Endothelial cell (in vitro differentiated cells): ENCODE measurements at regions not wholly inside any gene's neighbourhood (a gene's known extent, or its start where the extent isn't known, plus 50 kb on each side); places are given as distances from the start of the nearest gene placed in this dataset.

Source experiments
- DNase-seq: peaks from one replicate; pipeline ENCODE4 v3.0.0; 2021; ENCODE audit warnings: low spot score
- H3K27ac Mint-ChIP-seq: one replicate; pipeline ENCODE4 v1.8.0; 2021; ENCODE audit warnings: mixed read lengths, inconsistent platforms; ENCODE audit not compliant: unreplicated experiment
- H3K27me3 Mint-ChIP-seq: one replicate; pipeline ENCODE4 v1.8.0; 2021; ENCODE audit warnings: mild to moderate bottlenecking, moderate library complexity, mixed read lengths, inconsistent platforms; ENCODE audit not compliant: unreplicated experiment
- H3K36me3 Mint-ChIP-seq: one replicate; pipeline ENCODE4 v1.8.0; 2021; ENCODE audit warnings: mild to moderate bottlenecking, low read depth, mixed read lengths, inconsistent platforms; ENCODE audit not compliant: unreplicated experiment
- H3K4me1 Mint-ChIP-seq: one replicate; pipeline ENCODE4 v1.8.0; 2021; ENCODE audit warnings: mild to moderate bottlenecking, mixed read lengths, inconsistent platforms; ENCODE audit not compliant: unreplicated experiment
- H3K4me3 Mint-ChIP-seq: one replicate; pipeline ENCODE4 v1.8.0; 2021; ENCODE audit warnings: mild to moderate bottlenecking, mixed read lengths, inconsistent platforms; ENCODE audit not compliant: unreplicated experiment
- H3K9me3 Mint-ChIP-seq: one replicate; pipeline ENCODE4 v1.8.0; 2021; ENCODE audit warnings: mixed read lengths, inconsistent platforms; ENCODE audit not compliant: unreplicated experiment
- TF ChIP-seq, protein P1 (sequence below): fragments of 200-600 bp; sonication (generic); IDR thresholded peaks from one replicate; pipeline ENCODE4 v1.5.0; 2021; ENCODE audit warnings: antibody characterized with exemption; ENCODE audit not compliant: unreplicated experiment

DNA sequence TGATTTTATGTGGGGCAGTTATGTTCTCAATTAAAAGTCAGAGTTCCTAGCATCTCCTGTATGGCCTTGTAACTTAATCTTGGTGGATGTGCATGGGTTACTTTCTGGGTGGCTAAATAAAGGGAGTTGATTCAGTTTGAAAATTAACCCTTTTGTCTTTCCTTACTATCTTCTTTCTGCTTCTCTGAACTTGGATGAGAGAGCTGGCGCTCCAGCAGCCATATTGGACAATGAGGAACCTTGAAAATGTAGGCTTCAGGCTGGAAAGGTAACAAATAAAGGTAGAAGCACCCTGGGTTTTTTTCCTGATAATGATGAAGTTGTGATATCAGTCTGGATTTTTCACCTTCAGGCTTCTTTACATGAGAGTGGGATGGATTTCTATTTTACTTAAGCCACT, 714.1 kb upstream of the TMEM132C start:
- TF ChIP-seq, protein P1, sequence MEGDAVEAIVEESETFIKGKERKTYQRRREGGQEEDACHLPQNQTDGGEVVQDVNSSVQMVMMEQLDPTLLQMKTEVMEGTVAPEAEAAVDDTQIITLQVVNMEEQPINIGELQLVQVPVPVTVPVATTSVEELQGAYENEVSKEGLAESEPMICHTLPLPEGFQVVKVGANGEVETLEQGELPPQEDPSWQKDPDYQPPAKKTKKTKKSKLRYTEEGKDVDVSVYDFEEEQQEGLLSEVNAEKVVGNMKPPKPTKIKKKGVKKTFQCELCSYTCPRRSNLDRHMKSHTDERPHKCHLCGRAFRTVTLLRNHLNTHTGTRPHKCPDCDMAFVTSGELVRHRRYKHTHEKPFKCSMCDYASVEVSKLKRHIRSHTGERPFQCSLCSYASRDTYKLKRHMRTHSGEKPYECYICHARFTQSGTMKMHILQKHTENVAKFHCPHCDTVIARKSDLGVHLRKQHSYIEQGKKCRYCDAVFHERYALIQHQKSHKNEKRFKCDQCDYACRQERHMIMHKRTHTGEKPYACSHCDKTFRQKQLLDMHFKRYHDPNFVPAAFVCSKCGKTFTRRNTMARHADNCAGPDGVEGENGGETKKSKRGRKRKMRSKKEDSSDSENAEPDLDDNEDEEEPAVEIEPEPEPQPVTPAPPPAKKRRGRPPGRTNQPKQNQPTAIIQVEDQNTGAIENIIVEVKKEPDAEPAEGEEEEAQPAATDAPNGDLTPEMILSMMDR: no peak
- no peak overlapping the region for H3K27ac Mint-ChIP-seq
- H3K36me3 Mint-ChIP-seq: no peaks in the 10 kb centered on the region
- no peak overlapping the region for H3K4me3 Mint-ChIP-seq
- no peak for DNase-seq
- no peaks in the 10 kb centered on the region for H3K4me1 Mint-ChIP-seq
- no peaks in the 10 kb centered on the region for H3K27me3 Mint-ChIP-seq
- peaks cover 38% of the 10 kb centered on the region for H3K9me3 Mint-ChIP-seq

DNA sequence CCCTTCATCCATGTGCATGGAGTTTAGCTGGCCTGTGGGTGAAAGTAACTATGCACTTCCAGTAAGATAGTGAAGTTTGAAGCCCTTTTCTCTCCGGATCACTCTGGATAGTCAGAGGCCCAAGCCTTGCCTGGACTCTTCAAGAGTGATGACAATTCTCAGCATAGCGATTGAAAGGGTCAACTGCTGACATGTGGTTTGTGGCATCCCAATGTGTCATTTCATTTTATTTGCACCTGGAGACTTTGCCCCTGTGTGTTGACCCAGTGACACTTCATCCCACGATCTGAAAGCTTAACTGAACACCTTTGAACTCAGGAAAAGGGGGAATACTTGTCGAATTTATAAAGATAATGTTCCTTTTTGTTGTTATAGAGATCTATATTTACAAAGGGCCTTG, 711.9 kb upstream of the TMEM132C start:
- H3K4me3 Mint-ChIP-seq: no peak overlapping the region
- TF ChIP-seq, protein P1: no peak
- H3K27me3 Mint-ChIP-seq: peaks cover 2% of the 10 kb centered on the region
- no peaks in the 10 kb centered on the region for H3K4me1 Mint-ChIP-seq
- no peak for DNase-seq
- H3K9me3 Mint-ChIP-seq: peaks cover 44% of the 10 kb centered on the region
- H3K27ac Mint-ChIP-seq: no peak overlapping the region
- no peaks in the 10 kb centered on the region for H3K36me3 Mint-ChIP-seq

DNA sequence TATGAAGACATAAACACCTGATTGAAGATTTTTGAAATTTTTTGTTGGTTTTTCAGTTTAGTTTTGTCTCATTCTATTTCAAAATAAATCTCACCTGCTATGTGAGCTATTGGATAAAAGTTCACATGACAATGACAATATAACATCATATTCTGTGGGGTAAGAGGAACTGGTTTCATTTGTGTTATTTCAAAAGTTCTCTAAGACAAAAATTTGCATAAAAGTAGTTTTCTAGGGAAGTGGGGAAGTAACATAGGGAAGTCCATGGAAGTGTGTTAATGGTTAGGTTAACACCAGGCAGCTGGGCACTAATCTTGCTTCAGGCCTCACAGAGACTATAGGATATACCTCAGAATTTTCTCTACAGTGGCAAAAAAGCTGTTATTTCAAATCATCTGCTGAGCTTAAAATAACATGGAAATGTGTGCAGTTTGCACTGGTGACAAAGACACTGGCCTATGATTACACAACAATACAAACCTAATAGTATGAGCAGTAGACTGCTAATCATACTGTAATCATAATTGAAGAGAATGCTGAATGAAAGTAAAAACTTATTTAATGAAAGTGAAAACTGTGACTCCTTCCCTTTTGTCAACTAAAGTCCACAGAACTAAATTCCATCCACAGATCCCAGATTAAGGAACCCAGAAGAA, 710.6 kb upstream of the TMEM132C start:
- H3K4me3 Mint-ChIP-seq: no peak overlapping the region
- H3K27me3 Mint-ChIP-seq: peaks cover 2% of the 10 kb centered on the region
- peaks cover 44% of the 10 kb centered on the region for H3K9me3 Mint-ChIP-seq
- DNase-seq: no peak
- no peak overlapping the region for H3K27ac Mint-ChIP-seq
- no peaks in the 10 kb centered on the region for H3K36me3 Mint-ChIP-seq
- TF ChIP-seq, protein P1: no peak
- H3K4me1 Mint-ChIP-seq: no peaks in the 10 kb centered on the region

DNA sequence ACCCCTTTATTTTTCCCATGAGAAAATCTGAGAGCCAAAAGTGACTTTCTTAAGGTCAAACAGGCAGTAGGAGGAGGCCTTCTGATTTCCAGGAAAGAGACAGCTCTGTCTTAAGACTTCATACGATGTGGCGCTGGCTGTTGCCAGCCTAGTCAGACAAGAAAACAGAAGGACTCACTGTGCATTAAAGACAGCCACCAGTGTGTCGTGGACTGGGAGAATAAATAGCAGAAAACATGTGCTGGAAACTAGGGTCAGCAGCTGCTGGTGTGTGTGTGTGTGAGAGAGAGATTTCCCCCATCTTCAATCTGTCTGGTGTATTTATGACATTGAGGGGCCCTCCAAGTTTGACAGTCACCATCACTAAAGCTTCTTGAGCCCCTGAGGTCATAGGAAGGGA, 708.6 kb upstream of the TMEM132C start:
- Mint-ChIP-seq H3K4me3 (no peak overlapping the region), H3K4me1 (no peaks in the 10 kb centered on the region), H3K9me3 (peaks cover 32% of the 10 kb centered on the region), H3K36me3 (no peaks in the 10 kb centered on the region), H3K27me3 (peaks cover 2% of the 10 kb centered on the region), H3K27ac (no peak overlapping the region)
- TF ChIP-seq, protein P1: no peak
- DNase-seq: no peak

DNA sequence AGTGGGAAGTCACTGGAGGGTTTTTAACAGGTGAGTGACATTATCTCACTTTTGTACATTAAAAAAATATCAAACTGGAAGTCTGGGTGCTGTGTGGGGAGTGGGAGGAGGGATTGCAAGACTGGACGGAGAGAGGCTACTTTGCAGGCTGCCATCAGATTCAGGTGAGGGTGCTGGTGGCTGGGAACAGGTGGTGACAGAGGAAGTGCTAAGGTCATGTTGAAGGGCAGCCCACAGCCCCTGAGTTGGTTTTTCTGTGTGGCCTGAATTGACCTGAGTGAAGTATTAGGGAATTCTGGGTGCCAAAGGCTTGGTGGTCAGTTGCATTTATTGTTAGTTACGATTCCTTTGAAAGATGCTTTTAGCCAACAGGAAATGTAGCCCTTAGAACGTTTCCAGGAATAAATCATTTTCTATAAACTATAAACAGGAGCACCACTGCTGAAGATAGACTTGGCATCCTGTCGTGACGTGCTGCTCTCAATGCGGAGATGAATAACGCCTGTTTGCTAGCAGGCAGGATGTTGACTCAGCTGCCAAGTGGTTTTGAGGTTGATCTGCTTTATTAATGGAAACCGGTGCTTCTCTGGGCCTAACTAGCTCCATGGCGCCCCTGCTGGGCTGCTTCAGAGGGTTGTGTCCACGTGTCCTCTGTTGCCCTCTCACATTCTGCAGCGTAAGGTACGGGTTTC, 707.5 kb upstream of the TMEM132C start:
- peak; percentile 4 for DNase-seq
- Mint-ChIP-seq H3K4me3 (no peak overlapping the region), H3K9me3 (peaks cover 34% of the 10 kb centered on the region), H3K4me1 (no peaks in the 10 kb centered on the region), H3K27me3 (peaks cover 2% of the 10 kb centered on the region), H3K36me3 (no peaks in the 10 kb centered on the region), H3K27ac (no peak overlapping the region)
- TF ChIP-seq, protein P1: no peak
